ENCODE measurements at regions not wholly inside any gene's neighbourhood (a gene's known extent, or its start where the extent isn't known, plus 50 kb on each side); places are given as distances from the start of the nearest gene placed in this dataset.

GRCh38 chr9:2343756-2344155, 277.8 kb upstream of the VLDLR start:
- no peak overlapping the region for H3K4me3 ChIP-seq
- H3K4me1 ChIP-seq = no peaks in the 10 kb centered on the region
- intact Hi-C loops (cut with DNase I) = no loop called here
- no peak for DNase-seq
- no peaks in the 10 kb centered on the region for H3K9me3 ChIP-seq
- no peak overlapping the region for H3K27ac ChIP-seq
- no peak overlapping the region for H3K9ac ChIP-seq (ENCODE audit: low read depth in 2 of 2, low read length in 2 of 2)
- no peaks in the 10 kb centered on the region for H3K36me3 ChIP-seq
- TF ChIP-seq CTCF (IDR thresholded peaks at IDR 0.05) = no peak
- no peaks in the 10 kb centered on the region for H3K27me3 ChIP-seq

DNA sequence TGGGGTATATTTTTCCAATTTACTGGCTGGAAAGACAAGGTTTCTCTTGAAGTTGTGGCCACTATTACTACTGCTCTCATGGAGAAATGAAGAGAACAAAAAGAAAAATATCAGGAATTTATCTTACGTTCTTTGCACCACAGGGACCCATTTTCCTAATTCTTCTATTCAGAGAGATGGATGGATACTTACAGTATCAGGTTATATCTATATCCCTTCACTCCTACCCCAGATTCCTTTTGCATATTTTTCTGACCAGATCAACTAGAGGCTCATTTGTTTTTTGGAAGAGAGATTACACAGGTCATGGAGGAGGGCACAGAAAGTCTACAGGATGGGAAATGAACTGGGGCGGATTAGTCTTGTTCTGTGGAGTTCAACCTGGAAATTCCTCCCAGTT, 277.2 kb upstream of the VLDLR start:
- H3K4me1 ChIP-seq = no peaks in the 10 kb centered on the region
- no peak for TF ChIP-seq CTCF (IDR thresholded peaks at IDR 0.05)
- no peaks in the 10 kb centered on the region for H3K27me3 ChIP-seq
- DNase-seq = no peak
- intact Hi-C loops (cut with DNase I) = no loop called here
- no peak overlapping the region for H3K27ac ChIP-seq
- H3K36me3 ChIP-seq = no peaks in the 10 kb centered on the region
- no peak overlapping the region for H3K4me3 ChIP-seq
- no peak overlapping the region for H3K9ac ChIP-seq (ENCODE audit: low read depth in 2 of 2, low read length in 2 of 2)
- H3K9me3 ChIP-seq = no peaks in the 10 kb centered on the region

DNA sequence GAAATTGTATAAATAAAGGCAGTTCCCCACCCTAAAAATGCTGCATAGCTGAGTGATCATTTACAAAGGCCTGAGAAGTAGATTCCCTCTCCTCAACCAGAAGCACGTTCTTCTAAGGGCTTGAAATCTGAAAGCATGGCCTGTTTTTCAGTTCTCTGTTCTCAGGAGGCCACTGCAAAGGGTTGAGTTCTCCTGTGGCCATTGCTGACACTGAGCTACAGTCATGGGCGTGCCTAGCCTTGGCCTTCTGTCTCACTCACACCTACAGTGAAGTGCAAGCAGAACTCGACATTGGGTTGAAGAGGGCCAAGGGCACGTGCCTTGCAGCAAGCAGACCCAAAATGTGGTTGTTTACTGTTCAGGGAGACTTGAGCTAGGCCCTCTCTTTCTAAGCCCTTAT, 276.6 kb upstream of the VLDLR start:
- DNase-seq = no peak
- H3K9me3 ChIP-seq = no peaks in the 10 kb centered on the region
- H3K27ac ChIP-seq = no peak overlapping the region
- no peak overlapping the region for H3K4me3 ChIP-seq
- no peaks in the 10 kb centered on the region for H3K36me3 ChIP-seq
- no peaks in the 10 kb centered on the region for H3K4me1 ChIP-seq
- no peak for TF ChIP-seq CTCF (IDR thresholded peaks at IDR 0.05)
- intact Hi-C loops (cut with DNase I) = no loop called here
- no peak overlapping the region for H3K9ac ChIP-seq (ENCODE audit: low read depth in 2 of 2, low read length in 2 of 2)
- H3K27me3 ChIP-seq = no peaks in the 10 kb centered on the region

DNA sequence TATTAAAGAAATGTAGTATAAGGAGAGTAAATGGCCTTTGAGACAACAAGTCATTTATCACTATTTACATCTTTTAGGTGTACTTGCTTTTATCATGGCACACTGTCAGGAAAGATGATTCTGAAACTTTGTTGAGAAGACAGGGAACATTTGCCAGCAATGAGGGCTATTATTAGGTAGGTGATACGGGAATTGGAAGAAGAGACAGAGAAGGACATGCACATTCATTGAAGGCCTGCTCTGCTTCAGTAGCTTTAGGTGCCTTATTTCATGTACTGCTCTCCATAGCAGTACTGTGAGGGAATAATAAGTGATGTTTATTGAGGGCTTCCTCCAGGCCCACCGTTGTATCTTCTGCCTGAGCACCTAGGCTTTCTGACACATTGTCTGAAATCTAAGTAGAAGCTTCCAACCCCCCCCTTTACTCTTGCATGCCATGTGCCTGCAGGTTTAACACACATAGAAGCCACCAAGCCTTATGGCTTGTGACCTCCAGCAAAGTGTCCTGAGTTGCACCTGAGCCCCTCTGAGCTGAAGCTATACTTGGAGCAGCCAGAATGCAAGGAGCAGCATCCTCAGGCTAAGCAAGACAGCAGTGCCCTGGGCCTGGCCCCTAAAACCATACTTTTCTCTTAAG, 275.2 kb upstream of the VLDLR start:
- no peak overlapping the region for H3K27ac ChIP-seq
- H3K4me3 ChIP-seq = no peak overlapping the region
- no peak for TF ChIP-seq CTCF (IDR thresholded peaks at IDR 0.05)
- H3K36me3 ChIP-seq = no peaks in the 10 kb centered on the region
- H3K9ac ChIP-seq (ENCODE audit: low read depth in 2 of 2, low read length in 2 of 2) = no peak overlapping the region
- intact Hi-C loops (cut with DNase I) = no loop called here
- no peaks in the 10 kb centered on the region for H3K4me1 ChIP-seq
- H3K9me3 ChIP-seq = no peaks in the 10 kb centered on the region
- no peak for DNase-seq
- H3K27me3 ChIP-seq = no peaks in the 10 kb centered on the region

- no peaks in the 10 kb centered on the region for H3K36me3 ChIP-seq
- no peak overlapping the region for H3K27ac ChIP-seq
- intact Hi-C loops (cut with DNase I) = no loop called here
- H3K9me3 ChIP-seq = no peaks in the 10 kb centered on the region
- no peak overlapping the region for H3K4me3 ChIP-seq
- no peaks in the 10 kb centered on the region for H3K27me3 ChIP-seq
- H3K4me1 ChIP-seq = no peaks in the 10 kb centered on the region
- no peak overlapping the region for H3K9ac ChIP-seq (ENCODE audit: low read depth in 2 of 2, low read length in 2 of 2)
- TF ChIP-seq CTCF (IDR thresholded peaks at IDR 0.05) = no peak
- DNase-seq = no peak
Measured at GRCh38 chr9:2351324-2351723, 270.3 kb upstream of the VLDLR start.

All from colonic mucosa (tissue), 4 donors.